ENCODE measurements at regions not wholly inside any gene's neighbourhood (a gene's known extent, or its start where the extent isn't known, plus 50 kb on each side); places are given as distances from the start of the nearest gene placed in this dataset.

DNA sequence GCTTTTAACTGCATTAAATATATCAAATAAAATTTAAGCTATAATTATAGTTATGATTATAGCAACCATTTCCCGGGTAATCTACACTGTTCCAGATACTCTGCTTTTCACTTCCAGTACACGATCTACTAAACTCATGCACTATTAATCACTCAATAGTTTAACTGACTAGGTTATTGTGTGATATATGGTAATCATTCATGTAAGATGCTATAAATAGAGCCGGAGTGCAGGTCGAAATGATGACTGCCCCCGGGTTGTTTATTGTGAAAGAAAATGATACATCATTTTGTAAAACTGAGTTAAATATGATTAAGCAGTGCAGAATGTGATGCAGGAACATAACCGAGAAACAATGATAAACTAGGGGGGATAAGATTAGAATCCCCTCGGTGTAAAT, 434.6 kb upstream of the DSEL start:
- DNase-seq: no peak

GRCh38 chr18:67938660-67939059, 422.1 kb upstream of the DSEL start:
- DNase-seq: no peak

DNA sequence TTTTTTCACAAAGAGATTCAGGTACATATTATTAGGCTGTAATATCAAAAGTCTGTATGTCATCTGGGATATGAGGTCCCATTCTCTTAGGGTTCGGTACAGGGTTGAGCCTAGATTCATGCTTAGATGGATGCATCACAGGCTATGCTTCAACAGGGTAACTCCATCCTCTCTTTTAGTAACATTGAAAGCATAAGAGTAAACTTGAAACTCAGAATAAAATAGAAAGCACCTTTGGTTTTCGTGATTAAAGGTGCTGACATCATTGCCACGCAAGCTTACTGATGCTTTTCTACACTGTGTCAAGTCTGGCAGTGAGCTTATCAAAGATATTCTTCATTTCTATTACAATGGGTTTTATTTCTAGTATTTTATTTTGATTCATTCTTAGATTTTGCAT, 419.1 kb upstream of the DSEL start:
- no peak for DNase-seq

DNA sequence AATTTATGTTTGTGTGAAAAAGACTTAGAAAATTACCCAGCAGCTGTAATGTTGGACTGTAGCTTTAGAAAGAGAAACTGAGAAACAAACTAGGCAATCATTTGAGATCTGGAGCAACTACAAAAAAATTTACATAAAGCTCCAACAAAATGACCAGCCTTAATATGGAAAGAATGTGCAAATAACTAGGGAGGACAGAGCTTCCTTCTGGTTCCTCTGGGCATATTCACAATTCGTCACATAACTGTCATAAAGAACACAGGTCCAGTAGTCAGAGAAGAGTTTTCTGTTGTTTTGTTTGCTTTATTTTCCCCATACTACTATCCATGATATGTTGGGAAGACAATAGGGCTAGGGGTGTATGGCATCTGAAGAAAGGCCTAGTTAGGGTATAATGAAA, 416.8 kb upstream of the DSEL start:
- no peak for DNase-seq

- no peak for DNase-seq
These were observed 415.8 kb upstream of the DSEL start for GRCh38 chr18:67932271-67932670.

DNA sequence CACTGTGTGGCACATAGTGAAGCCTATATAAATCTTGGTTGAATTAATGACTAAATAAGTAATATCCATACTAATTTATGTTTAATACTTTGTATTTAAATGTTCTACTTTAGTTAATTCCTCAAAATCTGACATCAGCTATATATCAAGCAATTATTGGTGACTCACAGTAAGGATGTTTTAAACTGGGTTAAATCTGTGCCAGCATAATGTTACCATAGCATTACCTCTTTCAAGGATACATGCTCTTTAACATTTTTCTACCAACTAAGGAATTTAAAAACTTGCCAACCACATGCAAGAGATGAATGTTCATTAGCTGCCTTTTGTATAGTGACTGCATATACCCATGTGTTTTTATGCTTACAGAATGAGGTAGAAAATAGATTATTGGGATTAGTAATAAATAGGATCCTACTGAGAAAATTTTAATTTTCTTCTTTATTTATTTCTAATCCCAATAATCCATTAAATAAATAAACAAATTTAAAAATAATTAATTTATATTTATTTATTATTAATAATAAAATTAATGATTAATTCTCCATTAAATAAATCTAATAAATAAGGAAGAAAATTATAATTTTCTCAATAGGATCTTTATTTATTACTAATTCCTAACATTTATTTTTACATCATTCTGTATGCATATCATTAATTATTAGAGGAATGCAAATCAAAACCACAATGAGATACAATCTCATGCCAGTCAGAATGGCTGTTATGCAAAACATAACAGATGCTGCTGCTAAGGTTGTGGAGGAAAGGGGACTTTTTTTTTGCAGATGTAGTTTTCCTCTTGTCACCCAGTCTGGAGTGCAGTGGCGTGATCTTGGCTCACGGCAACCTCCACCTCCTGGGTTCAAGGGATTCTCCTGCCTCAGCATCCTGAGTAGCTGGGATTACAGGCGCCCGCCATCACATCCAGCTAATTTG, 410.7 kb upstream of the DSEL start:
- no peak for DNase-seq

- DNase-seq: no peak
These were observed 408.1 kb upstream of the DSEL start for GRCh38 chr18:67924656-67925055.

GRCh38 chr18:67919316-67919715, 402.8 kb upstream of the DSEL start:
- no peak for DNase-seq

DNA sequence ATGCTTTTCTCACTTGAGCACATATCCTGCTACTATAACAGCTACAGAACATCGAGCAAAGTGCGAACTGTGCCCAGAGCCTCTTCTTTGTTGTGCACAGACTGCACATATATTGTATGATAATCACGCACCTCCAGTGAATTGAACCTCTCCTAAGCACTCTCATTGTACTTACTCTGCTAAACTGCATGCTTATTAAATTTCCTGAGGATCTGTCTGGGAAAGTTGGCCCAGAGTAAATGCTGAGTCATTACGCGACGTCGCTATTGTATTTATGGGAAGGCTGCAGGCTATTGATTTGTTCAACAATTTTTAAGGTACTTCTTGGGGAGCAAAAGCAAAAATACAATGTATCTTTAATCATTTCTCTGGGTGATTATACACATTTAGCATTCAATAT, 399.6 kb upstream of the DSEL start:
- DNase-seq: no peak

DNA sequence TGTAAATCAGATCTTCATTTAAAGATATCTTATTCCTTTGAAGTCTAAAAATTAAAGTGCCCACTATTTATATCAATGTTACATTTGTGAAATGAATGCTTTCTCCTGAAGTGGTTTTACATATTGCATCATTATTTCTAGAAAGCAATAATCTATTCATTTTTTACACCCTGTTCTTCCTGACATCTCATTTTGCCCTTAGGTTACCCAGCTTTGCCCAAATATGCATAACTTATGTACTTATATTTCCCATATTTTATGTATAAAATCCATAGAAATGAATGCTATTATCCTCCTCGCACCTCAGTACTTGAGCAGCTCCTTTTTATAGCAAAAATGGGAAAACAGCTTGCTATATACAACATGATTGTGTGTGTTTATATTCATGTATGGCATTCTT, 396.5 kb upstream of the DSEL start:
- DNase-seq: no peak

DNA sequence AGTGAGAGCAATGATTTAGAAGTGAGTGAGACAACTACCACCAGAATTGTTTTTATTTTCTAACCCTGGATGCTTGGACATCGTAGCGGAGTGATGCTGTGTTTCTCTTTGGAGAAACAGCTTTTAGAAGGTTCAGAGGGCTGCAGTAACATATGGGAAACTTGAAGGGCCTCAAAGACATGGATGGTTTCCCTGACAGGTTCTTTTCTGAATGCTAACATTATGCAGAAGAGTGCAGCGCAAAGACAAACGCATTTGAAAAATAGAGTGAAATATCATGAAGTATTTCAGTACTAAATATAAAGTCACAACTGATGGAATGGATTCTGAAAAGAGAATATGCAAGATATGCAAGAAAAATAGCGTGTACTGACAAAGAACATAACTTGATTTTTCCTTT, 385.1 kb upstream of the DSEL start:
- DNase-seq: no peak

- DNase-seq: no peak
These were observed 379.9 kb upstream of the DSEL start for GRCh38 chr18:67896451-67896850.

DNA sequence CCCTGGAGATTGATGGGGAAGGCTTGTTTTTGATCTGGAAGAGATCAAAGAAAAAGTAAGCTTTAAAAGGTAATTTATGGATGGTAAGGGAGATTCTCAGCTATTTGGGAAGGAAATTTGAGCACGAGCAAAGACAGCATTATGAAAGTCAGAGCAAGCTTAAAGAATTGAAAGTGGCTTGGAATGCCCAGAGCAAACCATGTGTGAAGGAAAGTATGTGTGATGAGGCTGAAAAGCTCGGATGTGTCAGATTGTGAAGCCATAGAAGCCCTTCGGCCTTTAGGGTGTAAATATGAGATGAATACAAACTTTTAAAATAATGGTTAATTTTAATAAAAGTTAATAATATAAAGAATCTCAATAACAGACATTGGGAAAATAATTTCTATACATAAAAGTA, 377.4 kb upstream of the DSEL start:
- DNase-seq: no peak

GRCh38 chr18:67876871-67877270, 360.4 kb upstream of the DSEL start:
- no peak for DNase-seq

DNA sequence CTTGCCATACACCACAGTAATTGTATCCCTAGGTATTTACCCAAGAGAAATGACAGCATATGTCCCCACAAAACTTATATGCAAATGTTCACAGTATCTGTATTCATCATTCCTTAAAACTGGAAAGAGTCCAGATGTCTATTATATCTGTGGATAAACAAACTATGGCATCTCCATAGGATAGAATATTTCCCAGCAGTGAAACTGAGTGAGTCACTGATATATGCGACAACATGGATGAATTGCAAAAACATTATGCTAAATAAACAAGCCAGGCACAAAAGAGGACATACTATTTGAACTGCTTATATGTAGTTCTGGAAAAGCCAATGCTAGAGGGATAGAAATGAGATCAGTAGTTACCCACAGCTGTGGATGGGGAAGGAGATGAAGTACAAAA, 359.4 kb upstream of the DSEL start:
- no peak for DNase-seq

DNA sequence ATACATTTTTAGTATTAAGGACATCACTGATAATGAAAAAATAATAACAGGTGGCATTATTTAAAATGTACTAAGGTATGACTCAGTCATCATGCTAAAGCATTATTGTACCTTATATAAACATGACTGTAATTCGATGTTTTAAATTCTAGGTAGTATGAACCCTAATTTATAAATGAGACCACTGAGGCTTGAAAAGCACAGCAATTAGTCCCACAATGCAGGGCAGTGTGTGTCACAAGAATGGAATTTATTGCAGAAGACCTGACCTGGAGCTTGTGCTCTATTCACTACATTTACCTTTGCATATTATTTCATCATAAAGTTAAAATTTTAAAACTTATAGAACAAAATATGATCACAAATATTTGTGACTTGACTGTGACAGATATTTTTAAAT, 358.5 kb upstream of the DSEL start:
- no peak for DNase-seq

DNA sequence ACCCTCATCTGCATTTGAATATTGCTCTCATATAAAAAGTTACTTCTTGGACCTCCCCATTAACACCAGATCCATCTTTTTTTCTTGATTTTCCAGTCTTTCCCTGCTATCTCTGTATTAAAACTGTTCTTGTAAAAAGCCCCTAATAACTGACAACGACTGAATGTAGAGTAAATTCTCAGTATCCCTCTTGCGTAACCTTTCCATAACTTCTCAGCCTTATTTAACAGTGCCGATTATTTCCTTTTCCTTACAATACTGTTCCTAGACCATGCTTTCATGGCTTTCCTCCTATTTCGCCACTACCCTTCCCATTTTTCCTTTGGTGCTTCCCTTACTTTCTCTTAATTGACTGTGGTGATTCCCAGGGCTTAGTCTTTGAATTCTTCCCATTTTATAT, 348.9 kb upstream of the DSEL start:
- no peak for DNase-seq

DNA sequence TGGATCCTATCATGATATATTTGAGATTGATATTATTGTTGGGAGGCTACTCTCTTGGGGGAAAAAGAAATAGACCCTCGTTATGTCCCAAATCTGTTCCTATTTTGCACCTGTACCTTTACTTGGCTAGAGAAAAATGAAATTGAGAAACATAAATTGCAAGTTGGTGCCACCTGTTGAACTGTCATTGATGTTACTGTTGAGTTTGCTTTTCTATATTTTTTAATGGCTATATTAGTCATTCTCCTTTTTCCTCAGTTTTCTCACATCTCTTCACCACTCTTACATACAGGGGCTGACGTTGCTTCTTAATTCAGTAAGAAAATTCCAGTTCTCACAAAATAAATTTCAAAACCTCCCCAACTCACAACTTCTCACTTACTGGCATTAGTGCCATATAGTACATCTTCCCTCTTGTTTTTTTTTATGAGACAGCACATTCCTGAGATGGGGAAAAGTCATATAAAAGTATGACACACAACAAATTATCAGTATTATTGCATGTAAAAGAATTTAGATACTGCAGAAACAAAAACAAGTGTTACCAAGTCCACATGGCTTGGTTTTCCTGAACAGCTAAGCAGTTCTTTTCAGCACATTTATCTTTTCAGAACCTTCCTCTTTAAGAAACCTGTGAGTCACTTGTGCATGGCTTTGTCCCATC, 348.3 kb upstream of the DSEL start:
- DNase-seq: no peak

DNA sequence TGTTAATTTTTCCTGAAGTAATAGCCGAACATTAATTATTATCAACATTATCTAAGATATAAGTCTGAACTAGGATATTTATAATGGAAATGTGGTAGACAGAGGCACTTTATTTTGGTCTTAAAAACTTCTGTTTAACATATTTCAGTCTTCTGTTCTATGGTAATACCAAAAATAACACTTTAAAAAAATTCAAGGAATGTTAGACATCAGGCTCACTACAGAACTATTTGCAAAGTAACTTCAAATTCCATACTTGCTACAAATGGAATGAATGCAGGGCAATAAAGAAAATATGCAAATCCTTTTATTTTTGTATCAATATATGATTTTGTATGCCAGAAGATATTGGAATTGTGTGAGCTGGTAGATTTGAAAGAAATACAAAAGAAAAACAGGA, 345.5 kb upstream of the DSEL start:
- no peak for DNase-seq

DNA sequence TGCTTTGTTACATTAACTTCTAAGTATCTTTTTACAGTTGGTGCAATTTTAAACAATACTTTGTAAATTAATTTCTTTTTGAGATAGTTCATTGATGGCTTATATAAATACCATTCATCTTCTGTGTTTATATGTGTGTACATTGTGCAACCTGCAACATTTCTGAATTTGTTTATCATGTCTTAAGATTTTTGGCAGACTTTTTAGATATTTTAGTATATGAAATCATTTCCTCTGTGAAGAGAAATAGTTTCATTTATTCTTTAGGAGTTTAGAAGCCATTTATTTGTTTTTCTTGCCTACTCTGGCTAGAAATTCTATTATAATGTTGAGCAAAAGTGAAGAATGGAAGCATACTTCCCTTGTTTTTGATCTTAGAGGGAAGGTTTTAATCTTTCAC, 337.8 kb upstream of the DSEL start:
- DNase-seq: no peak

DNA sequence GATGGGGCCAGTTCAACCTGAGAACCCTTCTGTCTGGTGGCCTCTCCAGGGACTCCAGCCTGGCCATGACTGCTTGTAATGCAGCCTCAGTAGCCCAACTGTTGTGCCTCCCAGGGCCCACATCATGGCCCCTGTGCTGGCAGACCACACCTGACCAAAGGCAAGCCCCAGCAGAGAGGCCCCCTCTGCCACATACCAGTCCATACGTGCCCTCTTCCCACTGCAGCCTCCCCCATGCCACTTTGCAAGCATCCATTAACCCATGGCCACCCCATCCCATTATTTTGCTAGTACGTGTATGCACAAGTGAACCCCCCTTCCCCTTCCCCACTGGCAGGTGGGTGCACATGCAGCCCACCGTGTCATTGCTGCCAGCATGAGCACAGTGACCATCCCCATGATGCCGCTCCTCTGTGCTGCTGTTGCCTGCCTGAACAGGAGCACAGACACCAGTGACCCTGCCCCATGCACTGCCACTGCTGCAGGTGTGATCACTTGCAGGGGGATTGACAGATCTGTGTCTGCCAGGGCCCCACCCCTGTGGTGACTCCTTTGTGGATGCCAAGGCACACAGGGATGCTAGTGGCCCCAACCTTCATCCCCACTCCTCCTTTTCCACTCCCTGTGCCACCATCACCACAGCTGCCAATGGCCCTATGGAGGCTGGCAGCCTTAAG, 330.0 kb upstream of the DSEL start:
- no peak for DNase-seq

- DNase-seq: no peak
These were observed 328.5 kb upstream of the DSEL start for GRCh38 chr18:67845035-67845434.

- DNase-seq: no peak
These were observed 323.9 kb upstream of the DSEL start for GRCh38 chr18:67840379-67840778.

GRCh38 chr18:67818432-67818831, 301.9 kb upstream of the DSEL start:
- DNase-seq: no peak
